MM.1S (cell line): ENCODE measurements at regions not wholly inside any gene's neighbourhood (a gene's known extent, or its start where the extent isn't known, plus 50 kb on each side); places are given as distances from the start of the nearest gene placed in this dataset.

Experiments used
- CTCF ChIP-seq: fragments of 300-600 bp; sonication (generic); IDR thresholded peaks from 2 replicates; pipeline ENCODE4 v1.5.1; 2016; ENCODE audit warnings: antibody characterized with exemption, low read length, mixed read lengths
- EZH2 ChIP-seq: fragments of 300-600 bp; sonication (generic); optimal IDR thresholded peaks from 2 replicates; pipeline ENCODE3; 2017; ENCODE audit warnings: low read depth, mild to moderate bottlenecking, antibody characterized with exemption, low read length, mixed read lengths

GRCh38 chr10:108049668-108050067, 885.2 kb upstream of the SORCS1 start:
- TF ChIP-seq EZH2 (no peak), CTCF (no peak)
